Medulla oblongata (tissue), 1 donor: ENCODE measurements at regions not wholly inside any gene's neighbourhood (a gene's known extent, or its start where the extent isn't known, plus 50 kb on each side); places are given as distances from the start of the nearest gene placed in this dataset.

Source experiments
- DNase-seq: peaks from one replicate; pipeline ENCODE4 v3.0.0-alpha.2; 2015; ENCODE audit errors: extremely low spot score

DNA sequence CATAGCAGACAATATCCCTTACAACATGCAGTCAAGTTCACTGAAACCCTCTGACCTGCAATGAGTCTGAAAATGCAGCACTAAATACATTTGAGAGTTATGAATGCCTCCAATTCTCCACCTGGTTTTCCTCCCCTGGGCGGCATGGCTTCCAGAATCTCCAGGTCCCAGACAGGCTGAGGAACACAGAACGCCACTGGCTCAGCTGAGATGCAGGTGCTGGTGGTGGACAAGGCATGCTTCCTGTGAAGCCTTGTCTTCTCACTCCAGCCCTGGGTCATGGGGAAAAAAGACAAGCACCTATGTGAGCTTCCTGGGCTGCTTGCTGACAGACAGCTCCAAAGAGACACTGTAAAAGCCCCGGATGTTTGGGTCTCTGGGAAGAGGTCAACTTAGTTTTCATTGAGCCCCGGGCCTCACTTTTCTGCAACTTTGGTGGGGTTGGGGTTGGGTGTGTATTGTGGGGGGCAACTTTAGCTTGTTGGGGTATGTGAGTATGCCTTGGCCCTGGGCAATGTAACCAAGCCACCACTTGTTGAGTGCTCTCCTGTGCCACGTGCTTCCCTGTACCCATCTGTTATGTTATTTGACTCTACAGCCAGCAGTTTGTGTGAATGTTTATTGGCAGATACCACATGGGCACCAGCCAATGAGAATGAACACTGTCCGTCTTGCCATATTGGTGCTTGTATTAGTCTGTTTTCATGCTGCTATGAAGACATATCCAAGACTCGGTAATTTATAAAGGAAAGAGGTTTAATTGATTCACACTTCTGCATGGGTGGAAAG lies 127.8 kb downstream of the EMX2 start:
- no peak for DNase-seq

DNA sequence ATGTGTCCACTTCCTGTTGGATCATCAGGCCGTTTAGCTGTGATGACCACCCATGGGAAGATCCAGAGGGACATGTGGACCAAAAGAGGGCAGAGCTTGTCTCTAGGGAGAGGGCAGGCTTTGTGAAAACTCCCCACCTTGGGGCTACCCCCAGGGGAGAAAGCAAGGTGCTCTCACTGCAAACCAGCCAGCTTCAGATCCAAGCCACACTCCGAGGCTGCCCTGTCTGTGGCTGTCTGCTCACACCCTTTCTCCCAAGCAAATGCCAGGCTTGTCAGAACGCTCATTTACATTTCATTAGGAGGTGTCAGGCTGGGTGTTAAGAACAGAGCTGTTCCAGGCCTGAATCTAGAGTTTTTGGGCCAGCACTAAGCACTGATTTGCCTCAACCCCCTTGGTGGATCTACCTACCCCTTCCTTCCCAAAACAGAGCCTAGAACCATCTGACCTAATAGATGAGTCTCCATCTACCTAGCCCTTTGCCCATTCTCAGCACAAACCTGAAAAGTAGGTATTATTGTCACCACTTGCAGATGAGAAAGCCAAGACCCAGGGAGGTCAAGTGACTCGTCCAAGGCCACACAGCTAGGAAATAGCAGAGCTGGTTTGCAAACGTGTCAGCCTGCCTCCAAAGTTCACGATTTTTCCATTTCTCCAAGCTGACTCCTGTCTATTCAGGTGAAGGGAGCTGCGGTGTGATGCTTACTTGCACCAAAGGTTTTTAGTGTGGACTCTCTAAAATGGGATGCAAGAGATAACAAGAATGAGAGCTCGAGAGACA lies 130.9 kb downstream of the EMX2 start:
- DNase-seq: no peak

DNA sequence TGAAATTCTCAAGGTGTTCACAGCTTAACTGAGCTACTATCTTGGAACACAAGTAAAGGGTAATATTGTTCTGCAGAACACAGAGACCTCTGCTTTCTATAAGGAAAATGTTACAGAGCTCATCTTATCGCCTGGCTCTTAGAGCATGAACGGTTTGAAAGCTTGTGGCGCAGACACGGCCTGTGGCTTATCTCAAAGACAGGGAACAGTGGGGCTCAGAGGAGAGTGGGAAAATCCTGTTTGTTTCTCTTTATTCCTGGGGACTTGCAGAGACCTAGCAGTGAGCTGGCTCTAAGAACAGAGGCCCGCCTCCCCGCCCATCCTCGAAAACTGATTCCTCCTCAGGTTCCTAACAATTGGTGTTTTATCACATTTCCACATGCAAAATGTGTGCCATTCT lies 131.7 kb downstream of the EMX2 start:
- DNase-seq: no peak

DNA sequence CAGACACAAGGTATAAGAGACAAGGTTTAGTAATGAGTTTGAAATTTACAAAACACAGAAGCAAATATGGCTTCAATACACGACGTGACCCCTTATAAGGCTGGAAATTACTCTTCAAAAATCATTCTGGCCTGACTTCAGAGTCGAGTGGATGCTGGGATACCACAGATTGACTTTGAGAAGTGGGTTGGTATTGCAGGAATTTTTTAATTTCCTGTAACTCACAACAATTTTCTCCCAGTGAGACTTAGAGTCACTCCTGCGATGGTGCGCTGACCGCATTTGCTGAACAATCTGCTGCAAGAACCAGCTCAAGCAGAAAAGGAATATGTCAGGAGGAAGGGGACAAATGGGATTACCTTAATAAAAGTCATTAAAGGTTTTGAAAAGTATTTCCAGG lies 132.1 kb downstream of the EMX2 start:
- DNase-seq: no peak

DNA sequence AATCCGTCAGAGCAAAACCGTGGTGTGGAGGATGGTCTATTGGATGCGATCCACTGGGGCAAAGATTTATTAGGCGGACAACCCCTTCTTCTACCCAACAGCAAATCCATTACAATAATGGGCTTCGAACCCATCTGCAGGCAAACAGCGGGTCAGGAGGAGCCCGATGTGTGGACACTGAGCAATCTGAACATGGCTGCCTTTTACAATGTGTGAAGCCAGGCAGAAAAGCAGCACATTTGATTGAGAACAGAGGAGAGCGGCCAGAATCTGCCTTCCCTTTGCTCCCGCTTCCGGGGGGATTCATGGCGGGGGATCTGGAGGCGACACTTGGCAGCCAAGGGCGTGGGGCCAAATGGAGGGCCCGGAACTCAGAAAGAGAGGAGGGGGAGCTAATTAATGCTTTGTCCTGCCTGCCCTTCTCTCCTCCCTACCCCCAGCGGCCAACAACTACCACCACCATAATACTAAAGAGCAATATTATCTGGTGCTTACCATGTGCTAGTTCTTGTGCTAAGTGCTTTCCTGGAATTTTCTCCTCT lies 133.0 kb downstream of the EMX2 start:
- DNase-seq: no peak

DNA sequence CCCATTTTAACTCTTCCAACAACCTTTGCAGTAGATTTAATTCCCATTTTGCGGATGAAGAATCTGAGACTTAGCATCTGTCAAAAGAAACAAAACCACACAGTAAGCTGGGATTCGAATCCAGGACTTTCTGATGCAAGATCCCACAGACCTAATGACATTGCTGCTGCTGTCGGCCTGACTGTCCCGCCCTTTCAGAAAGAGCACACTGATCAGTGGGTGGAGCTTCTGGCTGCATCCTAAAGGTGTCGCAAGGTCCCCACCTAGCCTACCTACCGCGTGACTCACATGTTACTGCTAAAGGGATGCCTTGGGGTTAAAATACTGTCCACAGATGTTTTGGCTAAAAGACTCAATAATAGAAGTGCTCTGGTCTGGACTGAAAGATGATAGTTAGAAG lies 134.7 kb downstream of the EMX2 start:
- DNase-seq: no peak

DNA sequence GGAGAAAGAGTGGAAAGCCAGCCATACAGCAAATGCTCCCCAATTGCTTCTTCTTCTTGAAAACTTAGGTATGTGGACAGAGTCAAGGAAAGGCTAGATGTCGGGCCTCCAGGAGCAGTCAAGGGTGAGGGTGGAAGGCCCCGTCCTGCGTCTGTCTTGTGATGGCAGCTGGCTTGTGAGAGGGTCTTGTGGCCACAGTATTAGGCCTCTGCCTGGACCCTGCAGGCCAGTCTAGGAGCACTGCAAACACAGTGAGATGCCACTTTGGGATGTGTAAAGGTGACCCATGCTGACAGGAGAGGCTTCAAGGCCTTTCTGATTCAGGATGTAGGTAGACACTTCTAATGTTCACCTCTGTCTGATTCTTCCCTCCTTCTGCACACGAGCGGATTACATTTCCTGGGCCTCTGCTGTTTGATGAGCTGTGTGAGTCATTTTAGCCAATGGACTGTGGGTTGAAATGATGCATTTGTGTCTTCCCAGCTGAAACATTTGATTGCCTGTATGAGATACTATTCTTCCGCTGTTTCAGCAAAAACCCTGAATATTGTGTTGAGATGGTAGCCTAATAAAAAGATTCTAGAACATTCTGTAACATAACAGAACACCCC lies 135.4 kb downstream of the EMX2 start:
- DNase-seq: no peak

DNA sequence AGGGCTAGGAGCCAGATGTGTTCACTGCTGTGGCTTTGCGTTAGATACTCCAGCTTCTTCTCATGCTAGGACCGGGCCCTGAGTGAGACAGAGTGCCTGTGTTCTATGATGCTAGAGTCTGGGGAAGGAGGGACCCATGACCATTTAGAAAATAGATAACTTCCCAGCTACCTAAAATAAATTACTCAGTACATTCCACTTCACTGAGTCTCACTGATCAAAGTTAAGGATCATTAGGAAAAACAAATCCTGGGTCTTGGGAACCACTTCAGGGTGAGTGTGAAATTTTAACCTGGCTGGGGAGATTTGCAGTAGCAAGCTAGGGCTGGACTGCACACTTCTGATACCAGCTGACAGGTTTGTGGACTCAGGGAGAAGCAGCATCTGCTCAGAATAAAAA lies 138.1 kb downstream of the EMX2 start:
- no peak for DNase-seq

DNA sequence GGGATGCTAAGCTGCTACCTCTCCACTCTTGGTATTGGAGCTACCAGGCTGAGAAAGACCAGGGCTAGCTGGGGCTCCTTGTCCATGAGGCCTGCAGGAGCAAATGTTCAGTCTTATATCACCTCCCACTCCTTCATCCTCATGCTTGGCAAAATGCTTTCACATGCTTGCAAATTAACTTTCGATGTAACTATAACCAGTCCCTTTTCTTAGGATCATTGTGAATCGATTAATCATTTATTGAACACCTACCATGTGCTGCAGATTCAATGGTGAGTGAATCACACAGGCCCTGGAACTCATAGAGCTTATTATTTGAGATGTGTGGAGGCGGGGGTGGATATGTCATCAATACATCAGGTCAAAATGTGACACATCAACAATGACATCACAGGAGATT lies 138.6 kb downstream of the EMX2 start:
- no peak for DNase-seq

DNA sequence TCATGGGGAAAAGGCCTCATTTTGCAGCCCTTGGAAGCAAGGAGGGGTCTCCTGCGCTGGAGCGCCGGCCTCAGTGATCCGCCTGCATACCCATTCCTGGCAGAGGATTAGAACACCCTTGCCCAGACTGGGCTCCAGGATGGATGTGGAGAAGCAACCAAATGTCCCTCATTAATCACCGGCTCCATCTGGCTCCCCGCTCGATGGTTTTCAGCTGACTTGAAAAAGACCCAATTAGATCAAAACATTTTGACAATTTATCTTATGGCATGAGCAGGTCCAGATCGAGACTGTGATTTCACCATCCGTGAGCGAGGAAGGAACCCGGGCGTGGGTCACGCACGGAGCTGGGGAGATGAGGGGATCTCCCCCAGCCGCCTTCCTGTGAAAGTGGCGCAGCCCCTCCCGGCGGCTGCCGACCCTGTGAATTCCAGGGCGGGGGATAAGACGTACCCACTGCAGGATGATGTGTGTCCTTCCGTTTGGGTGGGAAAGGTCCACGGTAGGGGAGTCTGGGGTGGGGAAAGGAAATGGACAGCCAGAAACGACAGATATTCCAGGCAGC lies 141.6 kb downstream of the EMX2 start:
- DNase-seq: no peak

DNA sequence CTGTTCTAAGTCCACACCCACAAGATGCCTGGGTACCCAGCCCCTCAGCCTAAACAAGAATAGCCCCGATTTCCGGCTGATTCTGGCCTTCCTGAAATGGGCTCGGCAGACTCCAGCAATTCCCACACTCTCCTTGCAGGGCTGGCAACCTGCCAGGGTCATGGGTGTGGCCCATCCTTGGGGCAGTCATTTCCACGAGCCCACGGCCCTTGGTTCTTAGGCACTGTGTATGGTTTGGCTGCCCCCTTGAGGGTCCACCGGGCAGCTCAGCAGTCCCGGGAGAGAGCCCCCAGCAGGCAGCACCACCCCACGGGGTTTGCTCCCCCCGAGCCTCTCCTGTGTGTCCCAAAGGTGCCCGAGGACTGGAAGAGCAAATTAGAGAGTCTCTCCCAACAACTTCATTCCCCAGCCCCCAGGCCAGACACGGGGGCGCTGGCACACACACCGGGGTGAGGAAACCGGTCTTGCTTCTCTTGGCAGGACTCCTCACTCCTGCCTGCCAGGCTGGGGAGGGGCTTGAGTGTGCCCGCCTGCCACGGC lies 142.2 kb downstream of the EMX2 start:
- DNase-seq: no peak

DNA sequence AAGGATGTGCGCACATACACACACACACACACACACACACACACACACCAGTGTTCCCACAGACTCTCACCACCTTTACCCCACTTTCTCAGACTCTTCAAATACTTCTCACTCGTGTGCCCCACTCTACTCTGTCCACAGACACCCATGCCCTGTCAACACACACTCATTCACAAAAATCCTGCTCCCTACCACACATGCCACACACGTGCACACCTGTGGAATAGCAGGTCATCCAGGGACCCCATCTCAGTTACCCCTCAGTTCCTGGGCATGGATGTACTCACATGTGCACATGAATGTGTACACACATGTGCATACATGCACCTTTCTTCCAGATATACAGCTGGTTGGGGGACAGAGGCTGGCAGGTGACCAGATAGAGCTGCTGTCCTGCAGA lies 142.9 kb downstream of the EMX2 start:
- DNase-seq: no peak

DNA sequence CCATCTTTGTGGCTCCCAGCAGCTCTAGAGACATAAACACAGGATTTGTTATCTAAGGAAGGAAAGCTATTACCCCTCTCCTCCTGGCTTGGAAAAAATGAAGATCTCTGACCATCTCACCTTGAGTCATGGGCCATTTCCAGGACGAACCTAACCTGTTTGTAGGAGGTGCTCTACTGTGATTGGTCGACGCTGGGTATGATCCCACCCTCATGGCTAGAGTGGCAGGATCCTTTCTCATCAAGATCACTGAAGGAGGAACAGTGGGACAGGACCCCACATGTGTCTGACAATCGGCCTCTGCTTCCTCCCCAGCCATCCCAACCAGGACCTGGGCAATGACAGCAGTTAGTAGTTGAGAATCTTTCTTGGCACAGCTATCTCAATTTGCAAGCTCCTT lies 144.1 kb downstream of the EMX2 start:
- DNase-seq: no peak

DNA sequence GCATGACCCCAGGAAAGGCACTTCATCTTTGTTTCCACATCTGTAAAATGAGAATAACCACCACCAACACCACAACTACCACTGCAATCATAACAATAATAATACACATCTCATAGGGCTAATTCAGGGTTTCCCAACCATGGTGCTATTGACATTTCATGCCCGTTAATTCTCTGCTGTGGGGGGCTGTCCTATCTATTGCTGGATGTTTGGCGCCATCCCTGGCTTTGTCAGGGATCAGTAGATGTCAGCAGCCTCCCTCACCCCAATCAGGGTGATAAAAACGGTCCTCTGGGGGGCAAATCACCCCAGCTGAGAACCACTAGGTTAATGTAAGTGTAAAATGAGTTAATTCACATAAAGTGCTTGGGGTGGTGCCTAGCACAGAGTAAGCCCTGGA lies 145.8 kb downstream of the EMX2 start:
- DNase-seq: no peak

DNA sequence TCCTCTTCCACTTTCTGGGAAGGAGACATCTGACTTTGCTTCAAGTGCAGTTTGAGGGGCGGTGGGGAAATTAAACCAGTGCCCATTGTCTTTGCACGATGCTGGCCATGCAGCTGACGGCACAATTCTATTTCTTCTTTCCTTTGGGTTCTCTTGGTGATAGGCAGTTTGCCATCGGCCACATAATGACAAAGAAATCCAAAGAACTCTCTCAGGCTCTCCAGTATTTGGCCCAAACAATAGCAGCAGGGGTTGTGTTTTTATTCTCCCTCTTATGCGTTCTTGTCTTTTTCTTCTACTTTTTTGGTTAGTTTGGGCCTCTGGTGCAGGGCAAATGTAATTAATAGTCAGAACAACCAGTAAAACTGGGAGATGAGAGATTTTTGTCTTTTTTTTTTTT lies 147.0 kb downstream of the EMX2 start:
- no peak for DNase-seq

DNA sequence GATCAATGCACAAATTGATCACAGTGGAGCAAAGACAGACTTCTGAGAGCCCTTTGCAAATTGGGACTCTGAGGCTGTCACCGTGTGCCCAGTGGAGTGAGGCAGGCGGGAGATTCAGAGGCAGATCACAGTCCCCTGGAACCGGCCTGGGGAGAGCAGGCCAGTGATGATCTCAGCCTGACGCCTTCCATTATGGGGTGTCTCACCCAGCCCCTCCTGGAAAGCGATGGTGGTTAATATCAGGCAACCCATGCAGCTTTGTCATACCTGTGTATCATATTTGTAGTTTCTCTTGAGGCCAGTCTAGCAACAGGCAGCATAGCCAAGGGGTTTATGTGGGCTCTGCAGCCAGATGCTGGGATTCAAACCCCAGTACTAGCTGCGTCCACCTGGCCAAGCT lies 147.8 kb downstream of the EMX2 start:
- DNase-seq: no peak

DNA sequence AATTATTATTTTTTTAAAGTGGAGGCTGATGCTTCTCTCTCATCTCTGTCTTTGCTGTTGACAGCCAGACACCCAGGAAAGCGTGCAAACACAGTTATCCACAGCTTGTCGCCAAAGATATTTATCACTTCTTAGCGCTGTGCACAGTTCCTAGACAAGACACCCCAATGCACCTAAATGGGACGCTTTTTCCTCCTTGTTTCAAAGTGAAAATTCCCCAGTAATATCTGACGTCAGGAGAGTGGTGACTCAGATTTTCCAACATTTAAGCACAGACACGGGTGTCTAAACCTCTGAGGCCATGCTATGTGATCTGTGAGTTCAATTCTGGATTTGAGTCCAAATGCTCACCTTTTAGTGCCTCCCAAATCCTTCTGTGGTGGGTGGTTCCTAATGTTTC lies 151.6 kb downstream of the EMX2 start:
- no peak for DNase-seq

DNA sequence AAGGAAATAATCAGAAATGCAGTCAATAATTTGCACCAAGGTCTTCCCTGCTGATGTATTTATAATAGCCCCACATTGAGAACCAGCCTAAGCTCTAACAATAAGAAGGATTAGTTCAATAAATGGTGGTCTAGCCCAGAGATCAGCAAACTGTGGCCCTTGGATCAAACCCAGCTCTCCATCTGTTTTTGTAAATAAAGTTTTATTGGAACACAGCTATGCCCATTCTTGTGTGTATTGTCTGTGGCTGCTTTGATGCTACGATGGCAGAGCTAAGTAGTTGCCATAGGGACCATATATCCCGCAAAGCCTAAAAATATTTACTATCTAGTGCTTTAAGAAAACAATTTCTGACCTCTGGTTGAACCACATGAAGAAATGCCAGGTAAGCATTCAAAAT lies 154.9 kb downstream of the EMX2 start:
- DNase-seq: no peak

DNA sequence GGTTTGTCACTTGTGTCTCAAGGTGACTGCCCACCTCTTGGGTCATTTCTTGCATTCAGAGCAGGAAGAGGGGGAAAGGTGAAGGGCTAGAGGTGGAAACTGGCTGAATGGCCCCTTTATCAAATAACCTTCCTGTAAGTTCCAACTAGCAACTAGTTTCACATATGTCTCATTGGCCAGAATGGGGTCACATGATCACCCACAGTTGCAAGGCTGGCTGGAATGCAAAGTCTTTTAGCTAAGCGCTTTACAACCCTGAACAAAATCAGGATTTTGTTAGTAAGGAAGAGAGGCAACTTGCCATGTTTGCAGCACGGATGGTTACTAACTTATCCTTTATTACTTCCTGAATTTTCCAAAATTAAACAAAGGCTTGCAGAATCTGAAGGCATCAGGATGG lies 156.3 kb downstream of the EMX2 start:
- DNase-seq: no peak

DNA sequence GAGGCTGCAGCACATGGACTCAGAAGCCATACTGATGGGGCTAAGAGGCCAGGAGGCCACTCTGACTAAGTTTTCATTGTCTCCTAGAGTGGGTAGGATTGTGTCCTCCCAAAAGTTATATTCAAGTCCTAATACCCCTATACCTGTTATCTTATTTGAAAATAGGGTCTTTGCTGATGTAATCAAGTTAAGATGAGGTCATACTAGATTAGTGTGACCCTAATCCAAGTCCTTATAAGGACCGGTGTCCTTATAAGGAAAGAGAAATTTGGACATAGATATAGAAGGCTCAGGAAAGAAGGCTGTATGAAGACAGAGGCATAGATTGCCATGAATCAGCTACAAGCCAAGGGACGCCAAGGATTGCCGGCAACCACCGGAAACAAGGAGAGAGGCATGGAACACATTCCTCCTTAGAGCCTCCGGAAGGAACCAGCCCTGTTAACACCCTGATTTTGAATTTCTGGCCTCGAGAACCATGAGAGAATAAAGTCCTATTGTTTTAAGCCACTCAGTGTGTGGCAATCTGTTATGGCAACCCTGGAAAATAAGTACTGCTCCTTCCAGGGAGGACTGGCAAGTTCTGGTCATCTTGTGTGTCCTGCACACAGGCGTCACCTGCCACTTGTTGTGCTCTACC lies 157.0 kb downstream of the EMX2 start:
- DNase-seq: no peak

DNA sequence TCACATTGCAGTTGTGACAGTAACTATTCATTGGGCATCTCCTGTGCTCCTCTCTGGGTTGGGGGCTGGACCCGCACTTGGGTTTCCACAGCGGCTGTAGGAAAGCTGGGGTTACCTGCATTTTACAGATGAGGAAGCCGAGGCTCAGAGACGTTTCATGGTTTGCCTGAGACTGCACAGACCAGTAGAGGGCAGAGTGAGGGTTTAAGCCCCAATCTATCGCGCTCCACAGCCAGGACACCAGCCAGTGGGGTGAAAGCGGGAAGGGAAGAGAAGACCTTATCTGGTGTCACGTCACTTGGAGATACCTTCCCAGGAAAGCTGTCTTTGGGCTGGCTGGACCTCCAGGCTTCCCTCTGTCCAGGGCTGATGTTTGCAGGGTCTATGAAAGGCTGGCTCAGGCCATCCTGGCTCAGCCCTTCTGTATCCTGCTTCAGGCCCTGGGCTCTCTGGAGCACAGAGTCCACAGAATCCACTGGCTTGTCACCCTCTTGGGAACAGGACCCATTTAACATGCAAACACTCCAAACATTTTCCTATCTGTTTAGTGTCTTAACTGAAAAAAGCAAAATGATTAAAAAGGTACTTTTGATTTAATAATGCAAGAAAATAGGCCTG lies 167.7 kb downstream of the EMX2 start:
- DNase-seq: no peak
